Right atrium auricular region (tissue), 2 donors: ENCODE measurements at regions not wholly inside any gene's neighbourhood (a gene's known extent, or its start where the extent isn't known, plus 50 kb on each side); places are given as distances from the start of the nearest gene placed in this dataset.
"Not testable (repeated sequence)": the region's sequence is repeated elsewhere in the genome, so short reads cannot be mapped to it uniquely, and the experiment has no call there.

ENCODE experiments used
- DNase-seq: peaks from one replicate; pipeline ENCODE4 v3.0.0-alpha.2; 2019; ENCODE audit warnings: low spot score
- H3K27ac ChIP-seq, 2 donors: fragments of 200-600 bp; sonication (generic); 1 replicate in 1 of 2; 2 replicates in 1 of 2; pipeline ENCODE4 v1.5.1; 2016 to 2019
- H3K27me3 ChIP-seq, 2 donors: fragments of 200-600 bp; sonication (generic); one replicate each; pipeline versions ENCODE4 v1.5.1 to v1.6.0; 2017 to 2019
- H3K36me3 ChIP-seq: fragments of 200-600 bp; sonication (generic); one replicate; pipeline ENCODE4 v1.5.1; 2016
- H3K4me1 ChIP-seq, 2 donors: fragments of 200-600 bp; sonication (generic); one replicate each; pipeline versions ENCODE4 v1.5.1 to v1.6.0; 2017 to 2019
- H3K4me3 ChIP-seq, 2 donors: fragments of 200-600 bp; sonication (generic); 1 replicate in 1 of 2; 2 replicates in 1 of 2; pipeline ENCODE4 v1.5.1; 2017 to 2019; ENCODE audit warnings: mild to moderate bottlenecking in 1 of 2, moderate library complexity in 1 of 2
- H3K9me3 ChIP-seq, 2 donors: fragments of 200-600 bp; sonication (generic); one replicate each; pipeline ENCODE4 v1.5.1; 2019
- CTCF ChIP-seq, 2 donors: fragments of 200-600 bp; sonication (generic); IDR thresholded peaks; one replicate each; pipeline ENCODE4 v1.5.1; 2019; ENCODE audit warnings: antibody characterized with exemption in 2 of 2

- H3K27me3 ChIP-seq: no peaks in the 10 kb centered on the region
- no peaks in the 10 kb centered on the region for H3K36me3 ChIP-seq
- no peak for TF ChIP-seq CTCF (IDR thresholded peaks at IDR 0.05)
- no peaks in the 10 kb centered on the region for H3K4me1 ChIP-seq
- no peak overlapping the region for H3K27ac ChIP-seq
- no peaks in the 10 kb centered on the region for H3K9me3 ChIP-seq
- no peak for DNase-seq
- H3K4me3 ChIP-seq: no peak overlapping the region
Observed at GRCh38 chr13:40366119-40366518, 300.3 kb downstream of the FOXO1 start.

- H3K9me3 ChIP-seq: no peaks in the 10 kb centered on the region
- no peak for TF ChIP-seq CTCF (IDR thresholded peaks at IDR 0.05)
- no peaks in the 10 kb centered on the region for H3K36me3 ChIP-seq
- no peaks in the 10 kb centered on the region for H3K27me3 ChIP-seq
- DNase-seq: no peak
- H3K27ac ChIP-seq: no peak overlapping the region
- H3K4me3 ChIP-seq: no peak overlapping the region
- H3K4me1 ChIP-seq: no peaks in the 10 kb centered on the region
Observed at GRCh38 chr13:40368127-40368891, 298.1 kb downstream of the FOXO1 start.

- H3K4me1 ChIP-seq: peaks cover 0 to 3% of the 10 kb centered on the region in 2 donors
- H3K9me3 ChIP-seq: no peaks in the 10 kb centered on the region
- no peak overlapping the region for H3K27ac ChIP-seq
- DNase-seq: no peak
- no peak for TF ChIP-seq CTCF (IDR thresholded peaks at IDR 0.05)
- H3K4me3 ChIP-seq: no peak overlapping the region
- no peaks in the 10 kb centered on the region for H3K36me3 ChIP-seq
- H3K27me3 ChIP-seq: no peaks in the 10 kb centered on the region
Observed at GRCh38 chr13:40370661-40371060, 295.8 kb downstream of the FOXO1 start.

GRCh38 chr13:40371531-40372125 lies 294.8 kb downstream of the FOXO1 start:
- TF ChIP-seq CTCF (IDR thresholded peaks at IDR 0.05): no peak
- Histone ChIP-seq H3K4me1 (peaks cover 0 to 7% of the 10 kb centered on the region in 2 donors), H3K4me3 (no peak overlapping the region), H3K27me3 (no peaks in the 10 kb centered on the region), H3K27ac (no peak overlapping the region), H3K36me3 (no peaks in the 10 kb centered on the region), H3K9me3 (no peaks in the 10 kb centered on the region)
- no peak for DNase-seq

GRCh38 chr13:40373608-40374007 lies 292.8 kb downstream of the FOXO1 start:
- not testable (repeated sequence) for H3K9me3 ChIP-seq, H3K27ac ChIP-seq, H3K36me3 ChIP-seq, DNase-seq, H3K27me3 ChIP-seq, H3K4me1 ChIP-seq, H3K4me3 ChIP-seq

GRCh38 chr13:40375489-40376171 lies 290.8 kb downstream of the FOXO1 start:
- H3K9me3 ChIP-seq: no peaks in the 10 kb centered on the region
- peak overlapping the region in 1 of 2 donors; percentile 24 for H3K27ac ChIP-seq
- H3K4me3 ChIP-seq: no peak overlapping the region
- no peaks in the 10 kb centered on the region for H3K27me3 ChIP-seq
- DNase-seq: peak; percentile 82
- H3K4me1 ChIP-seq: peaks cover 0 to 10% of the 10 kb centered on the region in 2 donors
- TF ChIP-seq CTCF (IDR thresholded peaks at IDR 0.05): no peak
- no peaks in the 10 kb centered on the region for H3K36me3 ChIP-seq
